ENCODE measurements at regions not wholly inside any gene's neighbourhood (a gene's known extent, or its start where the extent isn't known, plus 50 kb on each side); places are given as distances from the start of the nearest gene placed in this dataset.
A peak's percentile ranks its signal among the peaks of the same experiment; 100 is the strongest.

DNA sequence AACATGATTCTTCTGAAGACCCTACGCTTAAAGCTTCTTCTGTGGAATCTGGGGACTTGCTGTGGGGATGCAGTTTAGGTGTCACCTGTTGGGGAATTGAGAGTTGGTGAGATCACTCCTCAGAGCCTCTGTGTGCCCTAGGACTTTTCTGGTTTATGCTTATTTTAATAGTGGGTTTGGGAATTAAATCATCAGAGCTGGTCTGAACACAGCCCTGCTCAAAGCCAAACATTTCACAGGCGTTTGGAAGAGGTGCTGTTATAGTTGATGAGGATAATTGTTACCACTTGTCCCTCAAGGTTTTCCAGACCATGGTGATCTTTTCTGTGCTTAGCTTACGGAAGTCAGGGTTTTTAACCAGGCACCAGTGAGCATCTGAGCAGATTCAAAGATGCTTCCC lies 106.1 kb downstream of the EBLN1 start:
- Mint-ChIP-seq H3K36me3 (ENCODE audit: low read depth) (no peaks in the 10 kb centered on the region), H3K4me3 (ENCODE audit: unreplicated experiment) (no peak overlapping the region), H3K9me3 (ENCODE audit: low read depth) (no peaks in the 10 kb centered on the region), H3K4me1 (ENCODE audit: low read depth) (peaks cover 12% of the 10 kb centered on the region), H3K27me3 (ENCODE audit: low read depth) (peaks cover 2% of the 10 kb centered on the region), H3K27ac (ENCODE audit: unreplicated experiment) (no peak overlapping the region)
- no peak for DNase-seq (ENCODE audit: low spot score)
- TF ChIP-seq, protein P1, sequence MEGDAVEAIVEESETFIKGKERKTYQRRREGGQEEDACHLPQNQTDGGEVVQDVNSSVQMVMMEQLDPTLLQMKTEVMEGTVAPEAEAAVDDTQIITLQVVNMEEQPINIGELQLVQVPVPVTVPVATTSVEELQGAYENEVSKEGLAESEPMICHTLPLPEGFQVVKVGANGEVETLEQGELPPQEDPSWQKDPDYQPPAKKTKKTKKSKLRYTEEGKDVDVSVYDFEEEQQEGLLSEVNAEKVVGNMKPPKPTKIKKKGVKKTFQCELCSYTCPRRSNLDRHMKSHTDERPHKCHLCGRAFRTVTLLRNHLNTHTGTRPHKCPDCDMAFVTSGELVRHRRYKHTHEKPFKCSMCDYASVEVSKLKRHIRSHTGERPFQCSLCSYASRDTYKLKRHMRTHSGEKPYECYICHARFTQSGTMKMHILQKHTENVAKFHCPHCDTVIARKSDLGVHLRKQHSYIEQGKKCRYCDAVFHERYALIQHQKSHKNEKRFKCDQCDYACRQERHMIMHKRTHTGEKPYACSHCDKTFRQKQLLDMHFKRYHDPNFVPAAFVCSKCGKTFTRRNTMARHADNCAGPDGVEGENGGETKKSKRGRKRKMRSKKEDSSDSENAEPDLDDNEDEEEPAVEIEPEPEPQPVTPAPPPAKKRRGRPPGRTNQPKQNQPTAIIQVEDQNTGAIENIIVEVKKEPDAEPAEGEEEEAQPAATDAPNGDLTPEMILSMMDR (IDR thresholded peaks at IDR 0.05) = no peak

DNA sequence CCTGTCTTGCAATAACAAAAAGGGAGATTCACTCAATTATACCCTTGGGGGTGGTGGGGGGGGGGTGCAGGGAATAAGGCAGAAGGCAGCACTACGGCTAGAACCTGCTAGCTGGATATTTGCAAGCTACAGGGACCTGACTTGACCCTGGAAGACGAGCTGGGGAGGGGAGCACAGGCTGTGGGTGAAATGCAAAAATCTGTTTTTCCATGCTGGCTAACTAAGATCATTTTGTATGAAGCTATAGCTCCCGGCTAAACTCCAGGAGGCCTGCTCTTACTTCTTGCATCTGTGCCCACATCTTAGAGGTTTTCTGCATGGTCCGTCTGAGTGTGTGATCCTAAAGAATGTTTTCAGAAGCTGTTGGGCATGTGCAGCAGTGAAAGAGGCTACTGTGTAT lies 106.6 kb downstream of the EBLN1 start:
- Mint-ChIP-seq H3K27ac (ENCODE audit: unreplicated experiment) (no peak overlapping the region), H3K27me3 (ENCODE audit: low read depth) (no peaks in the 10 kb centered on the region), H3K9me3 (ENCODE audit: low read depth) (no peaks in the 10 kb centered on the region), H3K36me3 (ENCODE audit: low read depth) (no peaks in the 10 kb centered on the region), H3K4me3 (ENCODE audit: unreplicated experiment) (no peak overlapping the region), H3K4me1 (ENCODE audit: low read depth) (peaks cover 12% of the 10 kb centered on the region)
- TF ChIP-seq, protein P1 (IDR thresholded peaks at IDR 0.05) = no peak
- DNase-seq (ENCODE audit: low spot score) = no peak

DNA sequence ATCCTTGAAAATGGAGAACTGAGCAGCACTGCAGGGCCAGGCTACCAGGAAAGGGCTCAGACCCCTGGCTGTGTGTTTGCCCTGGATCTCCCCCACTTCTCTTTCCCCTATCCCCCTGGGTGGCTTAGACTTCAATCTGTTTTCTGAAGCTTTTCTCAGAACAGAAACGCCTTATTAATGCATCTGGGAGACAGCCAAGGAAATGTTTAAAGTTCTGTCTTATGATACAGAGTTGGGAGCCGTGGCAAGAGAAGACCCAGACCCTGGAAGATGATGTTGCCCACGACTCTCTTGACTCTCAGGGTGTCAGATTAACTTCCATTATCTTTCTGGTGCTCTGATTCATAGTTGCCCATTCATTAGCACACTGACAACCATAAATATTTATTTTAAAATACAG lies 107.1 kb downstream of the EBLN1 start:
- Mint-ChIP-seq H3K4me1 (ENCODE audit: low read depth) (peaks cover 12% of the 10 kb centered on the region), H3K36me3 (ENCODE audit: low read depth) (no peaks in the 10 kb centered on the region), H3K9me3 (ENCODE audit: low read depth) (no peaks in the 10 kb centered on the region), H3K27me3 (ENCODE audit: low read depth) (no peaks in the 10 kb centered on the region), H3K27ac (ENCODE audit: unreplicated experiment) (no peak overlapping the region), H3K4me3 (ENCODE audit: unreplicated experiment) (no peak overlapping the region)
- TF ChIP-seq, protein P1 (IDR thresholded peaks at IDR 0.05) = no peak
- DNase-seq (ENCODE audit: low spot score) = no peak

DNA sequence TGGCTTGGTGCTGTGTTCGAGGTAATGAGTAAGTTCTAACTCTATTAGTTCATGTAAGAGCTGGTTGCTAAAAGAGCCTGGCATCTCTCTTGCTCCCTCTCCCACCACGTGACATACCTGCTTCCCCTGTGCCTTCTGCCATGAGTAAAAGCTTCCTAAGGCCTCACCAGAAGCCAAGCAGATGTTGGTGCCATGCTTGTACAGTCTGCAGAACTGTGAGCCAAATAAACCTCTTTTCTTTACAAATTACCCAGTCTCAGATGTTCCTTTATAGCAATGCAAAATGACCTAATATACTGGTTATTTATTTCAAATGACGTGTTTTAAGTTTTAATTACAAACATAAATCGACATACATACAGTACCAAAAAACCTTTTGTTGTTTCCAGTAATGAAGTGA lies 101.7 kb upstream of the DNAJC1 start:
- Mint-ChIP-seq H3K9me3 (ENCODE audit: low read depth) (peaks cover 6% of the 10 kb centered on the region), H3K36me3 (ENCODE audit: low read depth) (no peaks in the 10 kb centered on the region), H3K4me3 (ENCODE audit: unreplicated experiment) (no peak overlapping the region), H3K27me3 (ENCODE audit: low read depth) (no peaks in the 10 kb centered on the region), H3K4me1 (ENCODE audit: low read depth) (peaks cover 5% of the 10 kb centered on the region), H3K27ac (ENCODE audit: unreplicated experiment) (no peak overlapping the region)
- TF ChIP-seq, protein P1 (IDR thresholded peaks at IDR 0.05) = no peak
- DNase-seq (ENCODE audit: low spot score) = no peak

DNA sequence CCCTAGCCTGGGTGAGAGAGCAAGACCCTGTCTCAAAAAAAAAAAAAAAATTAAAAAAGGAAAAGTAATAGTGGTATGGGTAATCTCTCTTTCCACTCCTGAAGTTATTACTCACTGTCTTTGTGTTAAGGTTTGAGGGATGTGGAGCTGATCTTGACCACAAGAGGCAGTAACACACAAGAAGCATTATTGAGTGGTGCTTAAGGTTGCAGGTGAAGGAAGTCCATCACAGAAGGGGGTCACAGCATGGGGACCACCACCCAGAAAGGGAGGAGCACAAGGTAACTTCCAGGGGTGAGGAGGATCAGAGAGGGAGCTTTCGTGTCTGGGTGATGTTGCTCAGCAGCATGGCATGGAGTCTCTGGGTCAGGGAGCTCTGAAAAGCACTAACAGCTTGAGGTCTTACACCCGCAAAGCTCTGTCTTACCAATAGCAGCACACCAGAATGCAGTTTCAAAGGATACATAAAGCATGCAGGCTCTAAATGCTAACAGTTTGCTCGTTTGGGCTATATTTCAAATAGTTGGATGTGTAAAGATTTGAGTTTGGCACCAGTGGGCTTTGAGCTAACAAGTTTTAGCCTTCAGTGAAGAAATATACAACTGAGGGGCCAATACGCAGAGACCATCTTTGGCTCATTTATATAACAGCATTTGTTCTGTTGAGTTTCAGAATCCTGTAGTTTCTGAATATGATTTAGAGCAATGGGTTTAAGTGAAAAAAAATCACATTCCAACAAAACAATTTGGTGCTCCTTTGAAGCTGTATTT lies 100.4 kb upstream of the DNAJC1 start:
- H3K27me3 Mint-ChIP-seq (ENCODE audit: low read depth) = no peaks in the 10 kb centered on the region
- H3K9me3 Mint-ChIP-seq (ENCODE audit: low read depth) = peaks cover 12% of the 10 kb centered on the region
- H3K36me3 Mint-ChIP-seq (ENCODE audit: low read depth) = no peaks in the 10 kb centered on the region
- H3K27ac Mint-ChIP-seq (ENCODE audit: unreplicated experiment) = no peak overlapping the region
- H3K4me1 Mint-ChIP-seq (ENCODE audit: low read depth) = no peaks in the 10 kb centered on the region
- TF ChIP-seq, protein P1 (IDR thresholded peaks at IDR 0.05) = peak; percentile 65
- no peak overlapping the region for H3K4me3 Mint-ChIP-seq (ENCODE audit: unreplicated experiment)
- DNase-seq (ENCODE audit: low spot score) = no peak
